NOMO-1 treated with DMSO at 0.1 percent for 48 hours (cell line): ENCODE measurements at regions not wholly inside any gene's neighbourhood (a gene's known extent, or its start where the extent isn't known, plus 50 kb on each side); places are given as distances from the start of the nearest gene placed in this dataset.
"Not testable (repeated sequence)": the region's sequence is repeated elsewhere in the genome, so short reads cannot be mapped to it uniquely, and the experiment has no call there.

Source experiments
- DNase-seq: peaks from one replicate; lab custom pipeline; 2025; ENCODE audit not compliant: unreplicated experiment; lab: John Stamatoyannopoulos, UW

DNA sequence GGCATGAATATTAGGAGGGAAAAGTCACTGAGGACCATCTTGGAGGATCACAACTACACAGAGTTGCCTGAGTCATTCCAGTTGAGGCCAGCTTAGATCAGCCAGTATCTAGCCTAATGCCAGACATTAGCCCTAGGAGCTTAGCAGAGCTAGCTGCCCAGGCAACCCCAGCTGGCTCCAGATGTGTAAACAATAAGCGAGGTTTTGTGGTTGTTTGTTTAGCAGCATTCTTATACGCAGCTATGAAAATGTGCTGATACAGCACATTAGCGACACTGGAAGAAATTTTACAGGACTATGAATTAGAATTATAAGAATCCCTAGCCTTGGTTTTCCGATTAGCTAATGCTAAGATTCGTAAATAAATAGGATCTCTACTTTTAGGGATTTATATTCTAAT lies 59.3 kb downstream of the BTBD3 start:
- DNase-seq = no peak

GRCh38 chr20:11978496-11978895 lies 60.8 kb downstream of the BTBD3 start:
- no peak for DNase-seq

- no peak for DNase-seq
Observed at GRCh38 chr20:11979306-11979990, 61.8 kb downstream of the BTBD3 start.

DNA sequence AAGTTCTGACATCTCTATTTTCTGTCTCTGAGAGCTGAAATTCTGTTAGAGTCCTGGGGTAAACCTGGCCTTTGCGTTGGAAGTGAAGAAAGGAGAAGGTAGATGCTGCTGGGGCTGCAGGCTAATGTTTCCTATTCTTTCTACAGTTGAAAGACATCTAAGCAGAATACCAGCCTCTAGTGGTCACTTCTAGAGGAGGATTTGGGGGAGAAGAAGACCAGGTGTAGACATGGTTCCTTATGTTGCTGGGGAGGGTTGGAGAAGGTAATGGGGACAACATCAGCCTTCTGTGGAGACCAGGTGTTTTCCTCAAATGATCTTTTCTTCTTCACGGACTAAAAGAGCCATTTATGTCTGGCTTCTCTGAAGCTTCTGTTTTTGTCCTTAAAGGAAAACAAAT lies 62.6 kb downstream of the BTBD3 start:
- DNase-seq = no peak

DNA sequence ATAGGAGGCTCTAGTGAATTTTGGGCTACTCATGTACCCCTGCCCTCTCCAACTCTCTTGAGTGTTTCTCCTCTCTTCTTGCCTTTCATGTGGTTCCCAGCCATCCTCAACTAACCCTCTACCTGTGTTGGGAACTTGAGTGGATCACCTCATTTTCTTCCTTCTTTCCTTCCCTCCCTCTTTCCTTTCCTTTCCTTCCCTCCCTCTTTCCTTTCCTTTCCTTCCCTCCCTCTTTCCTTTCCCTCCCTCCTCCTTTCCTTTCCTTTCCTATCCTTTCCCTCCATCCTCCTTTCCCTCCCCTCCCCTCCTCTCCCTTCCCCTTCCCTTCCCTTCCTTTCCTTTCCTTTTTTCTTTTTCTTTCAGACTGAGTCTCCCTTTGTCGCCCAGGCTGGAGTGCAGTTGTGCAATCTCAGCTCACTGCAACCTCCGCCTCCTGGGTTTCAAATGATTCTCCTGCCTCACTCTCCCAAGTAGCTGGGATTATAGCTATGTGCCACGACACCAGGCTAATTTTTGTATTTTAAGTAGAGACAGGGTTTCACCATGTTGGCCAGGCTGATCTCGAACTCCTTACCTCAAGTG lies 63.8 kb downstream of the BTBD3 start:
- no peak for DNase-seq

- DNase-seq = no peak
Observed at GRCh38 chr20:11982289-11982954, 64.7 kb downstream of the BTBD3 start.

- no peak for DNase-seq
Observed at GRCh38 chr20:11982955-11983470, 65.3 kb downstream of the BTBD3 start.

DNA sequence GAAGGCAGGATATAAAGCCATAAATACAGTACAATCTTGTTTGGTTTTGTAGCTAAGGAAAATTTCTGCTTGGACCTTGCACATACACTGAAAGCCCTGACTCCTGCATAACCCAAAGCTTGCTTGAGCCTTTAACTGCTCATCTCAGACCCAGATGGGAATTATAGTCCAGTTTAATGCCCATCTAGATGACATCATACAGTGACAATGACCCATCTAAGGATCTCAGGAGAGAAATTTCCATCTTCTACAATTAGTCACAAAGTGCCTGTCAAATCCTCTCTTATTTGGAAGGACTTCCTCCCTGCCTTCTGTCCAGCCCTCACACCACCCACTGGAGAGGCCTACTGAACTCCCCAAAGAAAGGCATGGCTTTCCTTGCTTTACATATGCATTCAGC lies 69.3 kb downstream of the BTBD3 start:
- DNase-seq = no peak

DNA sequence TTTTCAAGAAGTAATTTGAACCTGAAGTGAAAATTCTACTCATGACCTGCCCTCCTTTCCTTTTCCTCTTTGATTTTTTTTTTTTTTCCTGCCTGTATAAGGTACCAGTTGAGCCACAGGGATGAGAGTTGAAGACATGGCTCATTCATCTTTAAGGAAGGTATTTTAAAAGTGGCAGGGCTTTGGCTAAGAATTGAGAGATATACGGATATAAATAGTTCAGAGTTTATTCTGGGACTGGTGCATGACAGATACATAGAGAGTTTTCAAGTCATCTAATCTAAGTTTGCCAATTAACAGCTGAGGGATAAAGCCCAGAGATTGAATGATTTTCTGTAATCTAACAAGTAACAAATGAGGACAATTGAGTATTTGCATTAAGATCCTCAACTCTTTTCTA lies 69.8 kb downstream of the BTBD3 start:
- no peak for DNase-seq

GRCh38 chr20:11989018-11989771 lies 71.5 kb downstream of the BTBD3 start:
- DNase-seq = no peak

GRCh38 chr20:11992426-11992825 lies 74.7 kb downstream of the BTBD3 start:
- no peak for DNase-seq

DNA sequence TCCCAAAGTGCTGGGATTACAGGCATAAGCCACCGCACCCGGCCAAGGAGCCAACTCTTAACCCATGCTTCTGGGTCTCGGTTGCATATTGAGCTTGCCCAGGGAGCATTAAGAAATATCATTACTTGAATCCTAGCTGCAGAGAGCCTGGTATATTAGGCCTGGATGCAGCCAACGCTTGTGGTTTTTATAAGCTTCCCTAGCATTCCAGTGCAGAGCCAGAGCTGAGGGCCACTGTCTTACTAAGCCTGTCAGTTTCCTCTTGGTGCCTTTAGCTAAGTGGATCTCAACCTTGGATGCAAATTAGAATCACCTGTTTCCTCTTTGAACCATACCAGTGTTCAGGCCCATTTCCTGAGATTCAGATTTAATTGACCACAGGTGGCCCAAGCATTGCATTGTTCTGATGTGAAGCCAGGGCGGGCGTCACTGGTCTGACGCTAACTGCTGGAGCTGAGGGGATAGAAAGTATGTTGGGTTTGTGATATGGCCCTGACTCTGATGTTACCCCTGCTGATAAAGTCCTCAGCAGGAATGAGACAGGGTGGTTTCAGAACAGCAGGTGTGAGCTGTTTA lies 76.3 kb downstream of the BTBD3 start:
- DNase-seq = no peak

DNA sequence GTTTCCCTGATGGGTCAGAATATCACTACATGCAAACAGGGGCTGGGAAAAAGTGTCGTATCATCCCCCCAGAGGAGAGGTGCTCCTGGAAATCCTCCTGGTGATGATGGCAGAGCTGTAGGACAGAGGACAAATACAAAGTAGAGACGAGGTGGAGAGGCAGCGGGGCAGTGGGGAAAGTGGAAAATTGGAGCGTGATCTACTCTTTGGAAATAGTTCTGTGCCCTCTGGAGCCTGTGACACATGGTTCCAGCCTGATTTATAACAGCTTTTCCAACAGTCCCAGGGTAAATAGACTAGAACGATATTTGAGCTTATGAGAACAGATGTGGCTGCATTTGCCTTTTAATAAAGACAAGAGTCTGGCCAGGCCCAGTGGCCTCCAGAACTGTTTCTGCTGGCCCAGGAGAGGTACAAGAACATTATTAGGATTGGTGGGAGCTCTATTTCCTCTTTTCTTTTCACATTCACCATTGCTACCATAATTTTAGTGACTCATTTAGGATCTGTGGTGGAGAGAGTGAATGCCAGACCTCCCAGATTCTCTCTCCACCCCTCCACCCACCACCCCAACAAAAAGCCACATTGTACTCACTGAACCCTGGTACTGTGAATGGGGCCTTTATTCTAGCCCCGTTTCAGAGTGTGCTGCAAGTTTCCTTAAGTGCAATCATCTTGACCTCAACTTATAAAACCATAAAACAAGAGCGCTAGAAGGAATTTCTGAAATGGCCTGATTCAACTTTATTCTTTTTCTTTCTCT lies 78.3 kb downstream of the BTBD3 start:
- DNase-seq = no peak

- DNase-seq = not testable (repeated sequence)
Observed at GRCh38 chr20:12004776-12005175, 87.1 kb downstream of the BTBD3 start.

GRCh38 chr20:12012241-12013222 lies 94.8 kb downstream of the BTBD3 start:
- peak; percentile 82 for DNase-seq

DNA sequence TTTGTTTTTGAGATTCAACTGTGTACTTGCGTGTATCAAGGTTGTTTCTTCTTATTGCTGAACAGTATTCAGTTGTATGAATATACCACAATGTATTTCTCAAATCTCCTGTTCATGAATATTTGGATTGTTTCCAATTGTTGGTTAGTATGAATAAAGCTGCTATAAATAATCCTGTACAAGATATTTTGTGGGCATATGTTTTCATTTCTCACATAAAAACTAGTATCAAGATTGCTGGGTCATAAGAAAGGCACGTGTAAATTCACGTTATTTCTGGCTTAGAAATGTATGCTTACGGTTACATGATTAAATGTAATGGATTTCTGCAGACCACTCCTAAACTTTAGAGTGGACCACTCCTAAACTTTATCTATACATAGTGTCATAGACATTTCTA lies 96.6 kb downstream of the BTBD3 start:
- DNase-seq = no peak

DNA sequence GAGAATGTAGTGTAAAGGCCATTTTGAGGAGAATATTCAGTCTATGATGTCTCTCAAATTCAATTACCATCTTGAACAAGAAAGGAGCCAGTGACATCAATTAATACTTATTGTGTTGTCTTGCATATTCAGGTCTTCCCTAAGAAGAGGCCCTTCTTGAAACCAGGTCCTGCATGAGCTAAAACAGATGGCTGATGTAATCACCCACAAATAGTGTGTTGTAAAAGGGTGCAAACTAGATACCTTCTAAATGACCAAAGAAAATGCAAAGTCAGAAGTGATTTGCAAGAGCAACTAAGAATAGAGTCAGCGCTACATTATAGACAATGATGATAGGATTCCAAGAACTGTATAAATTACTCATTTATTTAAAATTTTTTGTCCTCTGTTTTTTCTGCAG lies 97.0 kb downstream of the BTBD3 start:
- DNase-seq = peak; percentile 32

- DNase-seq = no peak
Observed at GRCh38 chr20:12016291-12016690, 98.6 kb downstream of the BTBD3 start.

DNA sequence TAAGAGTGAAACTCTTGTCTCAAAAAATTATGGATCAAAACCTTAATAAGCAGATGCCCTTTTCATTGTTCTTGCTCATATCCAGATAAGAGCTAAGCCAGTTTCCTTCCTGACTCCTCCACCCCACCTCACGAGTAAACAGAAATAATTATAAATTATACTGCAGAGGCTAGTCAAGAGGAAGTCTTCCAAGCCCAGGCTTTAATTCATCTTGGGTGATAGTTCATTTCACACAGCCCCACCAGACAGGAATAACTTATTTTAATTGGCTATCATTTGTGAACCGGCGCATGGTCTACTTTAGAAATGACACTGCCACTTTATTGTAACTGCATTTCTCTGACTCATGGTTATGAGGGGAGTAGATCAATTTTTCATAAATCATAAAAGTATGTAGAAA lies 102.0 kb downstream of the BTBD3 start:
- peak; percentile 8 for DNase-seq
